ENCODE measurements at regions not wholly inside any gene's neighbourhood (a gene's known extent, or its start where the extent isn't known, plus 50 kb on each side); places are given as distances from the start of the nearest gene placed in this dataset.

- no peak for TF ChIP-seq EZH2 (IDR thresholded peaks at IDR 0.05; ENCODE audit: borderline replicate concordance, low read depth, low read length, severe bottlenecking)
- no peak for TF ChIP-seq CTCF (IDR thresholded peaks at IDR 0.05; ENCODE audit: borderline replicate concordance, extremely low read depth, low read length, poor library complexity, severe bottlenecking)
Measured at GRCh38 chr12:91414636-91415035, 232.0 kb upstream of the DCN start.
